Putamen (tissue), 1 donor: ENCODE measurements at regions not wholly inside any gene's neighbourhood (a gene's known extent, or its start where the extent isn't known, plus 50 kb on each side); places are given as distances from the start of the nearest gene placed in this dataset.

Source experiments
- DNase-seq: peaks from one replicate; pipeline ENCODE4 v3.0.0-alpha.2; 2016; ENCODE audit warnings: low spot score

- DNase-seq: no peak
These were observed 155.7 kb upstream of the ETAA1 start for GRCh38 chr2:67241453-67241852.

GRCh38 chr2:67242456-67242855 lies 154.7 kb upstream of the ETAA1 start:
- DNase-seq: no peak

GRCh38 chr2:67243919-67244318 lies 153.2 kb upstream of the ETAA1 start:
- no peak for DNase-seq

GRCh38 chr2:67246791-67247190 lies 150.3 kb upstream of the ETAA1 start:
- no peak for DNase-seq

- DNase-seq: no peak
These were observed 145.4 kb upstream of the ETAA1 start for GRCh38 chr2:67251741-67252140.

- DNase-seq: no peak
These were observed 141.1 kb upstream of the ETAA1 start for GRCh38 chr2:67255933-67256615.

GRCh38 chr2:67256892-67257291 lies 140.2 kb upstream of the ETAA1 start:
- DNase-seq: no peak

GRCh38 chr2:67258122-67258521 lies 139.0 kb upstream of the ETAA1 start:
- no peak for DNase-seq

GRCh38 chr2:67258831-67259230 lies 138.3 kb upstream of the ETAA1 start:
- DNase-seq: no peak

GRCh38 chr2:67259556-67260342 lies 137.4 kb upstream of the ETAA1 start:
- DNase-seq: no peak

GRCh38 chr2:67260343-67261277 lies 136.5 kb upstream of the ETAA1 start:
- no peak for DNase-seq

- DNase-seq: no peak
These were observed 129.9 kb upstream of the ETAA1 start for GRCh38 chr2:67267241-67267640.

GRCh38 chr2:67268797-67269196 lies 128.3 kb upstream of the ETAA1 start:
- no peak for DNase-seq

- no peak for DNase-seq
These were observed 124.9 kb upstream of the ETAA1 start for GRCh38 chr2:67272195-67272594.

GRCh38 chr2:67277450-67277849 lies 119.7 kb upstream of the ETAA1 start:
- no peak for DNase-seq

GRCh38 chr2:67281101-67281500 lies 116.0 kb upstream of the ETAA1 start:
- no peak for DNase-seq

GRCh38 chr2:67283641-67284040 lies 113.5 kb upstream of the ETAA1 start:
- no peak for DNase-seq

GRCh38 chr2:67286981-67287759 lies 110.0 kb upstream of the ETAA1 start:
- no peak for DNase-seq

GRCh38 chr2:67289271-67289670 lies 107.9 kb upstream of the ETAA1 start:
- no peak for DNase-seq

- no peak for DNase-seq
These were observed 107.2 kb upstream of the ETAA1 start for GRCh38 chr2:67289921-67290371.

- DNase-seq: no peak
These were observed 106.5 kb upstream of the ETAA1 start for GRCh38 chr2:67290451-67291290.
